ENCODE measurements at regions not wholly inside any gene's neighbourhood (a gene's known extent, or its start where the extent isn't known, plus 50 kb on each side); places are given as distances from the start of the nearest gene placed in this dataset.

DNA sequence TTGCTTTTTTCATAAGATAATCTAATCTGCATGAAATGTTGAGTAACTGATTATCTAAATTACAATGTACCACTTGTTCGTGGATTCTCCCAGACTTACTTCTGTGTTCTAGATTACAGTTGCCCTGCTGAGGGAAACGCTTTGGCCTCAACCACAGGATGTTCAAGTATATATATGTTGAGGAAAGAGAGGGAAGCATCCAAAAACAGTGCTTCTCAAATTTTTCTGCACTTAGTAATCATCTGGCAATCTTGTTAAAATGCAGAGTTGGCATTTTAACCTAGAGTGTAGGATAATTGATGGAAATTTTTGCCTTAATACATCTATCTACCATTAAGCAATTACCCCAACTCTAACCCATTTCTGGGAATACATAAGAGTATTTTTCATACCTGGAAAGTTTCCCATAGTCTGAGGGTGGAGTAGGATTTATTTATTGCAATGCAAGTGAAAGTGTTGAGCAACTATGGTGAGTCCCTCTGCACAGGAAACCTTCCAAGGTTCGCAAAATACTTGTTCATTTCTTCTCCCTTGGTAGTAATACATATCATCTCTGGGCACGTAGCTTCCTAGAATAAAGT, 59.6 kb upstream of the C1GALT1 start:
- DNase-seq = no peak

GRCh38 chr7:7125963-7126362, 56.4 kb upstream of the C1GALT1 start:
- no peak for DNase-seq

- DNase-seq = no peak
These were observed 54.6 kb upstream of the C1GALT1 start for GRCh38 chr7:7127773-7128172.

DNA sequence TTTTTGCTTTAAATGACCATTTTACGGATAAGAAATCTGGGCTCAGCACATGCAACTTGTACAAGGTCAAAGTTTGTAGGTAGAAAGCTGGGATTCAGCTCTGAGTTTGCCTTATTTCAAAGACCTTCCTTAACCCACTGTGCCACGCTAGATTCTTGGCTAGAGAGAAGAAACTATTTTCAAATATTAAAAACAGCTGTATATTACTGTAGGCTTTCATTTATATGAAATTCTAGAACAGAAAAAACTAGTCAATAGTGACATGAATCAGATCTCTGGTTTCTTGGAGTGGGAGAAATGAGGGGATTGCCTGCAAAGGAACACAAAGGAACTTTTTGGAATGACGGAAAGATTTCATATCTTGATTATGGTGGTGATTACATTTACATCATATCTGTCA, 53.0 kb upstream of the C1GALT1 start:
- no peak for DNase-seq

- no peak for DNase-seq
These were observed 51.1 kb upstream of the C1GALT1 start for GRCh38 chr7:7131273-7131672.

Measured in CD4-positive, alpha-beta T cell treated with Interleukin-10 for 1 hour (primary cell).